ENCODE measurements at regions not wholly inside any gene's neighbourhood (a gene's known extent, or its start where the extent isn't known, plus 50 kb on each side); places are given as distances from the start of the nearest gene placed in this dataset.

DNA sequence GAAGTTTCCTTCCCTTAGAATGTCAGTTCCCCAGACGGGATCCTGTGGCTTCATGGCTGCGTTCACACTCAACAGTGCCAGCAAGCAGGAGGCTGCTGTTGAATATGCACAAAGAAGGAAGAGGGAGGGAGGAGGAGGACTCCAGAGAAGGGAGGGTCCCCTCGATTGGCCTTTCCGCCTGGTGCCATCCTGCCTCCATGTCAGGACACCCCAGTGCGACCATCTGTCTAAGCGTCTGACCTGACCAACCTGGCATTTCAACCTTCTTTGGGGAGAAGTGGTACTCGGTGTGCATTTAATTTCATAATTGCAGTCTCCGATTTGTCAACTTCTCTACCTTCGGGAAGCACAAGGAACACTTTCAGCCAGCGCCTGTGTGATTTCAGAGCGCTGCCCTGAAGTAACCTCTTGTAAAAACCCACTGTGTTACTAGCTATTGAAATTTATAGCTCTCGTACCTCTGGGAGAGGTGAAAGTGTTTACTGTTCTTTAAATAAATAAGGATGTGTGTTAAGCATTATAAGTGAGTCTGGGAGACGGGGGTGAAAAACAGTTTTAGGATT is 1491.9 kb downstream of the TBC1D22A start:
- DNase-seq = no peak

DNA sequence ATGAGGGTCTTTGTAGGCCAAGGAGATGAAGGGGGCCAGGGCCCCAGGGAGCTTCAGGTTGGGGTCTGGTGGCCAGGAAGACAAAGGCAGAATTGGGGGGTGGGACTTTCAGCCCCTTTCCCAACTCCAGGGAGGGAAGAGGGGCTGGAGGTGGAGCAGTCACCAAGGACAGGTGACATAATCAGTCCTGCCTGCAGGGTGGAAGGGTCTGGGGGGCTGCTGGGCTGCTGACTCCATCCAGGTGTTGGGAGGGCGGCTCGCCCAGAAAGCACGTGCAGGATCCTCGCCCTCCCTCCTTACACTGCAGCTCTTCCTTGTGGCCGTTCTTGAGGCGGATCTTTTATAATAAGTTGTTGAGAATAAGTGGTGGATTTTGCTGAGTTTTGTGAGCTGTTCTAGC is 1491.1 kb downstream of the TBC1D22A start:
- no peak for DNase-seq

DNA sequence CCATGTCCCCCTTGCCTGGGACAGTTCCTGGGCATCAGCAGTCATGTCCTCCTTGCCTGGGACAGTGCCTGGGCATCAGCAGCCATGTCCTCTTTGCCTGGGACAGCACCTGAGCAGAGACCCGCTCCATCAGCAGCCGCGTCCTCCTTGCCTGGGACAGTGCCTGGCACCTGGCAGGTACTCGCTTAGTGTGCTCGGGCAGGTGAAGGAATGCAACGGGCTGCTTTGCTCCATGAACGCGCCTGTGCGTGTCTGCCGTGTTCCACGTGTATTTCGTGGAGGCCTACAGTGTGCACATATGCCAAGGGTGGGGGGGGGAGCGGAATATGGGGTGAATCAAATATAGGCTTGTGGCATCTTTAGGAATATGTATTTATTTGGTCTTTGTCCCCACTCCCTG is 1490.7 kb downstream of the TBC1D22A start:
- no peak for DNase-seq

DNA sequence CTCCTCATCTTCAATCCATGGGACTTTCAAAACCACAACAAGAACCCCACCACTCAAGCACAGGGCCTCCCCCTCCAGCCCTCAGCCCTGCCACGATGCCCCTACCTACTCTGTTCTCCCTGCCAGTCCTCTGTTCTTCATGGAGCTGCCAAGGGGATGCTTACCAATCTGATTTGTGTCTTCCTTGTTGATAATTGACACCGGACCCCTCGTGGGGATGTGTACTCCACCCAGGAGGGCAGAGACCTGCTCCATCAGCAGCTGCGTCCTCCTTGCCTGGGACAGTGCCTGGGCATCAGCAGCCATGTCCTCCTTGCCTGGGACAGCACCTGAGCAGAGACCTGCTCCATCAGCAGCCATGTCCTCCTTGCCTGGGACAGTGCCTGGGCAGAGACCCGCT is 1489.2 kb downstream of the TBC1D22A start:
- DNase-seq = no peak

DNA sequence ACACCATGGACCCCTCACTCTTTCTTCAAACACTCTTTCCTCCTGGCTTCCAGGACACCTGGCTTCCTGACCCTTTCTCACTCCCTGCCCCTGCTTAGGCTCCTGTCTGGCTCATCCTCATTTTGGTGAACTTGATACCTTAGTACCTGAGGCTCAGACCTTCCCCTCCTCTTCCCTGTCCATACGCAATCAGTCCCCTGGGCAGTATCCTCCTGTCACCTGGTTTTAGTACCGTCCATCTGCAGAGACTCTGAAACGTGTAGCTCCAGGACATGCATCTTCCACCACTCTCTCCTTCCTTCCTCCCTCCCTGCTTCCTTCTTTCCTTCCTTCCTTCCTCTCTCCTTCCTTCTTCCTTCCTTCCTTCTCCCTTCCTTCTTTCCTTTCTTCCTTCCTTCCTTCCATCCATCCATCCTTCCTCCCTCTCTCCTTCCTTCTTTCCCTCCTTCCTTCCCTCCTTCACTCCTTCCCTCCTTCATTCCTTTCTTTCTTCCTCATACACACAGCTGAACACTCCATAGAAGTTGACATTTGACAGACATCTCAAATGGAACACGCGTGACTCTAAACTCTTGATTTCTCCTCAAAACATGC is 1488.6 kb downstream of the TBC1D22A start:
- no peak for DNase-seq

DNA sequence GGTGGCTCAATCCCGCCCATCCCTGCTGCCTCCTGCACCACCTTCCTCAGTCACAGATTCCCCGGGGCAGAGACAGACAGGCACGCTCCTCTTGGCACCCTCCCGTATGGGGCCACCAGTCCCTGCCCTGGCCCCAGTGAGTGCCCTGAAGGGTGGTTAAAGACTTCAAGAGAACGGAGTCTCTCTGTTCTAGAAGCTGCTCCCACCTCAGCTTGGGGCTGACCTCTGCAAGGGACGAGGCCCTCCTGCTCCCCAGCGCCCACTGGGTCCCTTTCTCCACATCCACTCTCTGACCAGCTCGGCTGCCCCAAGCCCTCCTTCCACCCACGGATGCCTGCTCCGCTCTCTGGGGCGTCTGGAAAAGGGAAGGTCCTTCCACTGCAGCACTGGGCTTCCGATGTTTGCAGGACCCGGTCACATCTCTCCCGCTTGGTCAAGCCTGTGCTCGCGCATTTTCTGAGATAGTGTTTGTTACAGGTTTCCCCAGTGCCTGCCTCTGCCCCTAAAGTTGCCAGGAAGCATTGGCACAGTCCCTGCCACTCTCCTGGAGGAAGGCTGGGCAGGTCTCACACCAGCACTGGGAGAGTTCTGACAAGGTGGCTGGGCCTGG is 1487.9 kb downstream of the TBC1D22A start:
- no peak for DNase-seq

DNA sequence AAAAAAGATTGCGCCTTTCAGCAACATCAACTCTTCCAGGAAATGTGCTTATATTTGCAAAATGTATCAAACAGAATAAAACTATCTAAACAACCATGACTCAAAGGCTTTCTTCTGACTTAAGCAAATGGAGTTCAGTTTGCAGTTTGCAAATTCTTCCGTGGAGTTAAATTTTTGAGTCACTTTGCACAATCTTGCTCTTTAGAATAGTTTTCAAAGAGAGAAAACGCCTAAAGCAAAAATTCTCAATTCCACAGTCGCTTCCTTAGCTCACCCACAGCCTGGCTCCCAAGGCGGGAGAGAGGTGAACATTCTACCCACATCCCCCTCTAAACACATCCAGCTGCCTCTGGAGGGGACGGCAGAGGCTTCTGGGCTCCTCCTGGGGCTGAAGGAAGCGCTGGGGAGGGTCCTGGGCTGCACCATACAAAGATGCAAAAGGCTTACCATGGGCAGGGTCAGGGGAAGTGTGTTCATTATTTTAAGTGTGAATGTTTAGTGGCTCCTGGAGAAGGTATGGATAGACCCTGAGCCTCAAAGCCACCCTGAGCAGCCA is 1487.3 kb downstream of the TBC1D22A start:
- no peak for DNase-seq

DNA sequence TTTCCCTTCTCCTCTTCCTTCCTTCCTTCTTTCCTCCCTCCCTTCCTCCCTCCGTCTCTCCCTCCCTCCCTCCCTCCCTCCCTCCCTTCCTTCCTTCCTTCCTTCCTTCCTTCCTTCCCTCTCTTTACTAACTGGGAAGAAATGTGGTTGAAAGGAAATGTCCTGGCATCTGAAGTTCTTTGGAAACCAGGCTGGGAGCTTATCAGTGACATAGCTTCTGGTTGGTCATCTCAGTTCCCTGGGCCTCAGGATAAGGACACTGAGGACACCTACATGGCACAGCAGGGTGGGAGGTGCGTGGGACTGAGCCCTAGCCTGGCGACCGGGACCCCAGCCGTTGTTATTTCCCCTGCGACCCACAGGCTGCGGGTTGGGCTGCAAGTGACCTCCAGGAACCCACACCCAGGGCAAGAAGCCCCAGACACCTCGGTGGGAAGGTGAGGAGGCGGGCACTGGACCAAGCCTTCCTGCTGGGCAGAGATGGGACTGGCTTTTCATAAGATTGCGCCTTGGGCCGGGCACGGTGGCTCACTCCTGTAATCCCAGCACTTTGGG is 1486.5 kb downstream of the TBC1D22A start:
- no peak for DNase-seq

DNA sequence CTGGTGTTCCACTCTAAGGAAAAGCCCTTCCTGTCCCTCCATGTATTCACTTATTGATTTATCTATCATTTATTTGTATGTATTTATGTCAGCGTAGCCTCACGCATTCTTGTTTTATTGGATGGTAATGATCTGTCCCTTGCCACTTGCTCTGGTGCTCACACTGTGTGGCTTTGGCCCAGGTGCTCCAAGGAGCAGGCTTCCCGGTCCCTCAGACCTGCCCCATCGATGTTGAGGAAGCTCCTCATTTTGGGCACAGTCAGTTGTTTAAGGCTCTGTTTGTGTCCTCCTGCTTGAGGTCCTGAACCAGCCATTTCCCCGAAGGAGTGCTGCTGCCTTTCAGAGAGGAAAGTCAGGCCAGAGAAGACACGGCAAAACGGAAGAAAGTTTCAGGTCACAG is 1485.4 kb downstream of the TBC1D22A start:
- DNase-seq = no peak

DNA sequence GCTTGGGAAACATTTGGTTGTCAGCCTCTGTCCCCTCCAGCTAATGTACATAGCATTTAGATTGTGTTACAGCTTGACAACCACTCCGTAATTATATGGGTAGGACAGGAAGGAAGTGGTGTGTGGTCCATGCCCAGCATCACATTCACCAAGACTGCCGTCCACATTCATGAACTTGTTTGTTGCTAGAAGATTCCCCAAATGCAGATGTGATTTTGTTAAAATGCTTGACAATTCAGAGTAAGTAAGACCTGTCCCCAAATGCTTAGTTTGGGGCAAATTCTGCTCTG is 1482.7 kb downstream of the TBC1D22A start:
- no peak for DNase-seq

DNA sequence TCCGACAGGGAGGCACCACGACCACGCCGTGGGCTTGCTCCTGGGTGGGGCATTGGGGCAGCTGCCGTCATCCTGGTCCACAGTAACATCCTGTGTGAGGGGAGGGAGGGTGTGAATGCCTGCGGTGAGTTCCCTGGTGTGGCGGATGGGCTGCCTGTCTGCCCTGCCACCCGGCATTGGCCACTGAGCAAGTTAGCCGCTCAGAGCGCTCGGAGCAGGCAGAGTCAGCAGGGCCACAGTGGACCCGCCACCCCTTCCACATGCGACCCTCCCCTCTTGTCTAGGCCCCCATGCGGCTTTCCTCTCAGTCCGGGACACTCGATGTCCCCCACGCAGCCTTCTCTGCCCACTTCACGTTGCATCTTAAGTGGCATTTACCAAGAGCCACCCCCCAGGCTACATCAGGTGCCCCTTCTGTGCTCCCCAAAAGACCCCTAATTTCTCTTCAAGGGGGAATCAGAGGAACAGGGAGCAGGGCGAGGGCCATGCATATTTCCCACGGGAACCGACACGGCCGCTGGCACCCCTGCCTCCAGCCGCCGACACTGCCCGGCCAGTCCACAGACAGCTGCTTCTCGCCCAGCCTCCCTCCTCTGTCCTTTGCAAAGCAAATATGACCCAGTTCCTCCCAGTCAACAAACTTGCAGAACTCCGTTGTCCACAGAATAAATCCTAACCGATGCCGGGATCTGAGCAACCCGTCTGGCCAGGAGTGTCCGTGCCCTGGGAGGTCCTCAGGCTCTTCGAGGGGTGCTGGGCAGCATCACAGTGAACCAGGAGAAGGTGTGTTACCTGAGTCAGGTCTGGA is 1482.1 kb downstream of the TBC1D22A start:
- no peak for DNase-seq

DNA sequence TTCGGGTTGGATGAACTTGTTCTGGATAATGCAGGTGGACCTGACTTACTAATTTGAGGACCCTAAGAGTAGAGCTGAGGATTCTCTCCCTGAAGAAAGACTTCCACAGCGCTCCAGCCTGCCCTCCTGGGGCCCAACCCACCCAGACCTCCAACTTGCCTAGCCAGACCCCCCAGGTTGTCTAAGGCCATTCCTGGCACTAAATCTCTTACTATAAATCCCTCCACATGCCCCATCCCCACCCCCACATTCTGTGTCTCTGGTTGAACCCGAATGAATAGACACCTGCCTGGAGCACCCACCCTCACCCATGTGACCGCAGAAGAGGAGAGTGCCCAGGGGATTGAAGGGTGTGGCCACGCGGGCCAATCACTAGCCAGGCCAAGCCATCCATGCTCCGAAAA is 1480.0 kb downstream of the TBC1D22A start:
- DNase-seq = no peak

DNA sequence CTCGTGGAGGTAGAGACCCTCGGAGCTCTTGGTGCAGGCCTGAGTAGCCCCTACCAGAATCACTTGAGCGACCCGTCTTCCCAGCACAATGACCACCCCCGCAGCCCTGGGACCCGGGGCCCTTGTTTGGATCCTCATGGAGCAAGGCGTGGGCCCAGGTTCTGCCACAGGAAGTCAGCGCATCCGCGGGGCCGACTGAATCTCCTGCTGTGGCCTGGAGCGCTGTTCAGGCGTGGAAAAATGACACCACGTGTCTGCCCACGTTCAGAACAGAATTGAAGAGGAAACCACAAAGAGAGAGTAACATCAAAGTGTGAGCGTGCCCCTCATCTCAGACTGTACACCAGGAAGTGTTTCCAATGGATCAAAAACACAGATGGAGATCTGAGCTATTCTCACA is 1479.2 kb downstream of the TBC1D22A start:
- no peak for DNase-seq

DNA sequence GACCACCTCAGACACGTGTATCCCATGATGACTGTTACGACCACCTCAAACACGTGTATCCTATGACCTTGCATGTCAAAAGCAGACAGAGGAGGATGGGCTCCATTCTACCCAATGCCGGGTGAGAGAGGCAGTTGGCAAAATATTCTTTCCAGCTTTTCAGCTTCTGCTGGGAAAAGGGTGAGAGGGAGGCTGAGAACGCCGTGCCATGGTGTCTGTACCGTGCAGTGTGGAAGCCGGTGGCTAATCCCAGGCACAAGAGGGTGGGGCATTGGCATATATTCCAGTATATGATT is 1478.4 kb downstream of the TBC1D22A start:
- no peak for DNase-seq

DNA sequence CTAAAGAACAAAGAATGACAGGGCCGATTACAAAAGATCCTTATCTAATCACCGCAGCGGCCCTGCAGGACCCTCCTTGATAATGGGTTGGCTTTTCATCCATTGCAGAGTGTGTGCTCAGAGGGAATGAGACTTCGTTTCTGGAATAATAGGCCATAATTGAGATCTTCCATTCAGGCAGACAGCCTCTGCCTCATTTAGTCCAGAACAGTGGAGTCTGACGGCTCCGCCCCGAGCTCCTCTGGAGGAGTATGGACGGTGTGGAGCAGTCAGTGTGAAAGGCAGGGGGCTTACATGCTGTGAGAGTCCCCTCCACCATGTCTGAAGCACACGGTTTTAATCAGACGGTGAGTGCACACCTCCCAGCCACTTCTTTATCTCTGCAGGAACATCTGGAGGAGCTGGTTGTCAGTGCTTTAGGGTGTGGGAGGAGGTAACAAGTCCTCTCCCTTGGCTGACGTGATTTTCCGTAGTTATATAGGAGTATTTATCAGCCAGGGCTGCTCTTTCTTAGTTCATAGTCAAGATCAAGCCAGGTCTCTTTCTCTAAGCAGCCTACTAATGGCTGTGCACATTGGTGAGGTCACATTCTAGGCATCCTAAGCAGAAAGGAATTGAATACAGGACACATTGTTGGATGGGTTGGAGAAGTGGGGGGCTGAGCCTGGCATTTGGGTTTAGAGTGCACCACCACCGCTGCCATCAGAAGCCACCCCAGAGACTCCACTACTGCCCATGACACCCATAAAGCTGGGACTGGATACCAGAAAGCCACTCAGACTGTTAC is 1477.9 kb downstream of the TBC1D22A start:
- no peak for DNase-seq

DNA sequence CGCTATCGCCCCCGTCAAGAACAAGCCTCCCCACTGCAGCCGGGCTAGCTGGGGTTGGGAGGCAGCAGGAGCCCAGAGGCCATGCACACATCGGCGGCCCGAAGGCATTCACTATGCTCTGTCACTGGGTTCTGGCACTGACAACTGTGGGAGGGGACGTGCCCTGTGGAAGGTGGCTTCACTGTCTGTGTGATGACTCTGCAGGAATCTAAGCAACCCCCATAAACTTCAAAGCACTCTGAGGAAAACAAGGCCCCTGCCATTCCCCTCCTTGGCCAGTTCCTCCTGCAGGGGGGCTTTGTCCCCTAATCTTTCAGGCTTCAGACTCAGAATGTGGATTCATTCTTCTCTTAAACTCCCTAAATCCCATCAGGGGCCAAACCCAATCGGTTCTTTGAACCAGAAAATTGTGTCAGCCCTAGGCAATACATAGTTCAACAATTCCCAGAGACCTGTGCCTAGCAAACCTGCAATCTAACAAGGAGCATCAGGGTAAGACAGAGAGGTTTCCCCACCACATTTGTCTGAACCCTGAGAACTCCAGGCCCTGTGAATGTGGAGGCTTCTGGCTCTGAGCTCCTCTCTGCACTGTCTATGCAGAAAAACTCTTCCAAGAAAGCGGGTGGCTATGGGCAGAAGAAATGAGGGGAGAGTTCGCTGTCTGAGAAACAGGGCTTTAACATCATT is 1477.2 kb downstream of the TBC1D22A start:
- no peak for DNase-seq

DNA sequence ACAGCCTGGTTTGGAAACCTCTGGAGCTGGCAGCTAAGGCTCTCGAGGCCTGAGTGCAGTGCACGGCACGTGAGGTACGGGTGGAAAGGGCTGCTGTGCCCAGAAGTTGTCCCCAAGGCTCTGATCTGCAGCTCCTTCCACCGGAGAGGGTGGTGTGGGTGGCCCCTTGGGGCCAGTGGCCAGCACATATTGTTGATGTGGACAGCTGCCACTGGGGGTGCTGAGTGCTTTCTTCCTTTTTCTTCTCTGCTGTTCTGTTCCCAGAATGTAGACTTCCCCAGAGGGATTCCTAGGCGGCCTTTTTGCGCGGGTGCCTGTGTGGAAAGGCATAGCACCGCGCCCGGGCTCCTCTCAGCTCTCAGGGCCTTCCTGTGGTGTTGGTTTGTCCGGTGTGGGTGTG is 1476.5 kb downstream of the TBC1D22A start:
- no peak for DNase-seq

DNA sequence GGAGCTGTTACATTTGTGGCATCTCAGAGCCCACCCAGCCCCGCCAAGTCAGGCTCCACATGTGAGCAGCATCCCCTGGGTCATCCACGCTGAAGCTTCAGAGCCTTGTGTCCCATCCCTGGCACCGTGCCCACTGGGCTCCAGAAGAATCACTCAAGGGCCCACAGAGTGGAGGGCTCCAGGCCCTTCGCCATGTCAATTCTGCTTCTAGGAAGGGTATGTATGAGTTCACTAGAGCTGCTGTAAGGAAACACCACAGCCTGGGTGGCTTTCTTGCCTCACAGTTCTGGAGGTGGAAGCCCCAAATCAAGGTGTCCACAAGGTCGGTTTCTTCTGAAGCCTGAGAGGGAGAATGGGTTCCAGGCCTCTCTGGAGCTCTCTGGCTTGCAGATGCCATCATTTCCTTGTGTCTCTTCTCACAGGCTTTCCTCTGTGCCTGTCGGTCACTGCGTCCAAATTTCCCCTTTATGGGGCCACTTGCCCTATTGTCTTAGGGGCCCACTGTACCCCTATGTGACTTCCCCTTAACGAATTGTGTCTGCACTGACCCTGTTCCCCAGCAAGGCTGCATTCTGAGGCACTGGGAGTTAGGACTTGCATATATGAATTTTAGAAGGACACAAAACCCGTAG is 1476.0 kb downstream of the TBC1D22A start:
- DNase-seq = no peak

DNA sequence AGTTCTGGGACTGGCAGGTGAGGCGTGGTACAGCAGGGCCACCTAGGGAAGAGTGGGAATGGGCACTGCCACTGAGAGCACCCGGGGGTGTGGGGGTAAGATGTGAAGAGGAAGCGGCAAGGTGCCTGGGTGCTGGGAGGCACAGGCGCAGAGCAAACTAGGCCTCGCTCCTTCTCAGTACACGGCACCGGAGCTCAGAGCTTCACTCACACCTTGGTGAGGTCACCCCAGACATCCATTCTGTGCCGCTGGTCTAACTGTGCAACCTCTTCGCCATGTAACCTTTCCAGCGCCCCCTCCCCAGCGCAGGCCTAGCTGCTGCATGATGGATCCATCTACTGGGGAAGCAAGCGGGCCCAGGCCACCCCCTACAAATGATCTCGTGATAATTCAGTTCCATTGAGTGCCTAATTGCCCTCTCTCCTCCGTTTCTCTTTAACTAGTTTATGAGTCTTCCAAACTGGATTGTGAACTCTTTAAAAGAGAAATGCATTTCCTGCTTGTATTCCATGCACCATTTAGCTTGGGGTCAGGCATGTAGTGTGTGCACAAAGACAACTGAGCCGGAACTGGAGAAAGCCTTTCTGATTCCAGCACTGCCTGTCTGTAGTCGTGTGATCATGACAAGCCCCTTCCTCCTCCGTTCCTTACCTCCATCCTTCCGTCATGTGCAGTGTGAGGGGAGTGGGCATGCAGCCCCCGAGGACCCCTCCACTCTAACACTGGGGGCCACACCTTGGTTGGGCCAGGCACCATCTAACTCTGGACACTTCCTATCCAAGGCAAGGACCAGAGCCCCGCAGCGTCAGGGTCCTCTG is 1475.2 kb downstream of the TBC1D22A start:
- no peak for DNase-seq

DNA sequence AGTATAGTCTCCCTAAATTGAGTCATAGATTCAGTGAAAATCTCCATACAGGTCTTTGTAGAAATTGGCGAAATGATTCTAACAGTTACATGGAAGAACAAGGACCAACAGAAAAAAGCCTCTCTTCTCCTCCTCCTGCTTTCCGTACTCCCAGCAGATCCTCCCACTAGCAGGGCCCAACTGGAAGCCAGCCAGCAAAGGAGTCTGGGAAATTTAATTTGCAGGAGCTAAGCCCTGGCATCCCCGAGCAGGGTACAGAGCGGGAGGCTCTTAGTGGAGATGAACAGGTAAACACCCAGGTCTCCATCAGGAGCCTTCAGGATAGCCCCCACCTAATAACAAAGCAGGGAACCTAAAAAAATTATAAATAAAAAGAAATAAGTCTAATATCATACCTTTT is 1473.8 kb downstream of the TBC1D22A start:
- no peak for DNase-seq

DNA sequence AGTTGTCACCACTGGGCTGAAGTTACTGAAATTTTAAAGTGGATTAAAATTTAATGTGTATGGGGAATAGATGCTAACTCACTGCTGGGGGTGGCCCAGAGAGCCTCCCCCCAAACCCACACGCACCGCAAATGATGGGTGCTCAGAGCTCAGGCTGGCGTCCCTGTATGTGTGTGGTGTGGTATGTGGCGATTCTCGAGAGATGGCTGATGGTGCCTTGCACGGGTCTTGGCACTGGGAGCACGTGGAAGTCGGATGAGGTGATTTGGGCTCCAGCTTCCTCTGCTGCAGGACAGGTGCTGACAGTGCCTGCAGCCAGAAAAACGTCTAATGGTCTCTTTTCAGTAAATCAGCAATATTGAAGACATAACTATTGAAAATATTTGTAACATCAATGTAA is 1473.3 kb downstream of the TBC1D22A start:
- DNase-seq = no peak

Data from amniotic stem cell (primary cell).